T-helper 2 cell treated with Interferon-gamma antibody and Interleukin-4, amounts not matched to agents 5 μg/mL and 100 μg/mL, for 36 hours (primary cell): ENCODE measurements at regions not wholly inside any gene's neighbourhood (a gene's known extent, or its start where the extent isn't known, plus 50 kb on each side); places are given as distances from the start of the nearest gene placed in this dataset.

Source experiments
- DNase-seq: peaks from one replicate; pipeline ENCODE4 v3.0.0; 2021; ENCODE audit warnings: low spot score
- H3K27ac Mint-ChIP-seq: one replicate; pipeline ENCODE4 v1.8.0; 2021; ENCODE audit warnings: mild to moderate bottlenecking, mixed read lengths
- H3K27me3 Mint-ChIP-seq: one replicate; pipeline ENCODE4 v1.8.0; 2021; ENCODE audit warnings: low read depth, mixed read lengths
- H3K36me3 Mint-ChIP-seq: one replicate; pipeline ENCODE4 v1.8.0; 2021; ENCODE audit warnings: low read depth, mixed read lengths
- H3K4me1 Mint-ChIP-seq: one replicate; pipeline ENCODE4 v1.8.0; 2021; ENCODE audit warnings: low read depth, mixed read lengths
- H3K4me3 Mint-ChIP-seq: one replicate; pipeline ENCODE4 v1.8.0; 2022; ENCODE audit warnings: mild to moderate bottlenecking, moderate library complexity, mixed read lengths
- H3K9me3 Mint-ChIP-seq: one replicate; pipeline ENCODE4 v1.8.0; 2021; ENCODE audit warnings: mixed read lengths

- Mint-ChIP-seq H3K36me3 (no peaks in the 10 kb centered on the region), H3K4me3 (no peak overlapping the region), H3K9me3 (no peaks in the 10 kb centered on the region), H3K27ac (no peak overlapping the region), H3K27me3 (no peaks in the 10 kb centered on the region), H3K4me1 (no peaks in the 10 kb centered on the region)
- no peak for DNase-seq
These were observed 156.0 kb downstream of the MACROH2A1 start for GRCh38 chr5:135242866-135243555.

GRCh38 chr5:135242021-135242865, 156.8 kb downstream of the MACROH2A1 start:
- H3K9me3 Mint-ChIP-seq, result no peaks in the 10 kb centered on the region

GRCh38 chr5:135241536-135241935, 157.5 kb downstream of the MACROH2A1 start:
- no peaks in the 10 kb centered on the region for H3K9me3 Mint-ChIP-seq
- H3K4me1 Mint-ChIP-seq, result no peaks in the 10 kb centered on the region
- H3K27ac Mint-ChIP-seq, result no peak overlapping the region
- no peak overlapping the region for H3K4me3 Mint-ChIP-seq
- no peak for DNase-seq
- H3K27me3 Mint-ChIP-seq, result no peaks in the 10 kb centered on the region
- no peaks in the 10 kb centered on the region for H3K36me3 Mint-ChIP-seq

More at GRCh38 chr5:135242021-135242865, 156.8 kb downstream of the MACROH2A1 start:
- no peaks in the 10 kb centered on the region for H3K36me3 Mint-ChIP-seq
- no peak overlapping the region for H3K4me3 Mint-ChIP-seq
- no peak overlapping the region for H3K27ac Mint-ChIP-seq
- no peak for DNase-seq
- no peaks in the 10 kb centered on the region for H3K4me1 Mint-ChIP-seq
- H3K27me3 Mint-ChIP-seq, result no peaks in the 10 kb centered on the region

- Mint-ChIP-seq H3K9me3 (no peaks in the 10 kb centered on the region), H3K27ac (no peak overlapping the region), H3K4me1 (no peaks in the 10 kb centered on the region), H3K4me3 (no peak overlapping the region), H3K27me3 (no peaks in the 10 kb centered on the region), H3K36me3 (no peaks in the 10 kb centered on the region)
- DNase-seq, result no peak
These were observed 158.2 kb downstream of the MACROH2A1 start for GRCh38 chr5:135240781-135241360.

GRCh38 chr5:135240283-135240633, 158.8 kb downstream of the MACROH2A1 start:
- Mint-ChIP-seq H3K27ac (no peak overlapping the region), H3K36me3 (no peaks in the 10 kb centered on the region), H3K4me3 (no peak overlapping the region), H3K4me1 (no peaks in the 10 kb centered on the region), H3K9me3 (no peaks in the 10 kb centered on the region), H3K27me3 (no peaks in the 10 kb centered on the region)
- DNase-seq, result no peak

GRCh38 chr5:135239453-135240282, 159.4 kb downstream of the MACROH2A1 start:
- H3K4me1 Mint-ChIP-seq, result no peaks in the 10 kb centered on the region
- DNase-seq, result no peak
- H3K4me3 Mint-ChIP-seq, result no peak overlapping the region
- H3K9me3 Mint-ChIP-seq, result no peaks in the 10 kb centered on the region
- no peaks in the 10 kb centered on the region for H3K27me3 Mint-ChIP-seq
- no peaks in the 10 kb centered on the region for H3K36me3 Mint-ChIP-seq
- H3K27ac Mint-ChIP-seq, result no peak overlapping the region

GRCh38 chr5:135238622-135239452, 160.2 kb downstream of the MACROH2A1 start:
- no peak for DNase-seq
- no peak overlapping the region for H3K4me3 Mint-ChIP-seq
- H3K36me3 Mint-ChIP-seq, result no peaks in the 10 kb centered on the region
- H3K27ac Mint-ChIP-seq, result no peak overlapping the region
- no peaks in the 10 kb centered on the region for H3K9me3 Mint-ChIP-seq
- no peaks in the 10 kb centered on the region for H3K27me3 Mint-ChIP-seq
- no peaks in the 10 kb centered on the region for H3K4me1 Mint-ChIP-seq

GRCh38 chr5:135237748-135238103, 161.3 kb downstream of the MACROH2A1 start:
- no peak overlapping the region for H3K4me3 Mint-ChIP-seq
- H3K9me3 Mint-ChIP-seq, result no peaks in the 10 kb centered on the region
- H3K27me3 Mint-ChIP-seq, result no peaks in the 10 kb centered on the region
- H3K27ac Mint-ChIP-seq, result no peak overlapping the region
- no peak for DNase-seq
- no peaks in the 10 kb centered on the region for H3K4me1 Mint-ChIP-seq
- H3K36me3 Mint-ChIP-seq, result no peaks in the 10 kb centered on the region

GRCh38 chr5:135236908-135237747, 161.9 kb downstream of the MACROH2A1 start:
- no peaks in the 10 kb centered on the region for H3K36me3 Mint-ChIP-seq
- DNase-seq, result no peak
- H3K27ac Mint-ChIP-seq, result no peak overlapping the region
- H3K9me3 Mint-ChIP-seq, result no peaks in the 10 kb centered on the region
- H3K4me3 Mint-ChIP-seq, result no peak overlapping the region
- no peaks in the 10 kb centered on the region for H3K27me3 Mint-ChIP-seq
- H3K4me1 Mint-ChIP-seq, result no peaks in the 10 kb centered on the region

GRCh38 chr5:135236228-135236907, 162.7 kb downstream of the MACROH2A1 start:
- Mint-ChIP-seq H3K36me3 (no peaks in the 10 kb centered on the region), H3K27ac (no peak overlapping the region), H3K4me3 (no peak overlapping the region), H3K27me3 (no peaks in the 10 kb centered on the region), H3K4me1 (no peaks in the 10 kb centered on the region), H3K9me3 (no peaks in the 10 kb centered on the region)
- DNase-seq, result no peak

GRCh38 chr5:135235551-135236227, 163.3 kb downstream of the MACROH2A1 start:
- Mint-ChIP-seq H3K36me3 (no peaks in the 10 kb centered on the region), H3K9me3 (no peaks in the 10 kb centered on the region), H3K27me3 (no peaks in the 10 kb centered on the region), H3K4me1 (no peaks in the 10 kb centered on the region), H3K27ac (no peak overlapping the region), H3K4me3 (no peak overlapping the region)
- DNase-seq, result no peak
